ENCODE measurements at regions not wholly inside any gene's neighbourhood (a gene's known extent, or its start where the extent isn't known, plus 50 kb on each side); places are given as distances from the start of the nearest gene placed in this dataset.

DNA sequence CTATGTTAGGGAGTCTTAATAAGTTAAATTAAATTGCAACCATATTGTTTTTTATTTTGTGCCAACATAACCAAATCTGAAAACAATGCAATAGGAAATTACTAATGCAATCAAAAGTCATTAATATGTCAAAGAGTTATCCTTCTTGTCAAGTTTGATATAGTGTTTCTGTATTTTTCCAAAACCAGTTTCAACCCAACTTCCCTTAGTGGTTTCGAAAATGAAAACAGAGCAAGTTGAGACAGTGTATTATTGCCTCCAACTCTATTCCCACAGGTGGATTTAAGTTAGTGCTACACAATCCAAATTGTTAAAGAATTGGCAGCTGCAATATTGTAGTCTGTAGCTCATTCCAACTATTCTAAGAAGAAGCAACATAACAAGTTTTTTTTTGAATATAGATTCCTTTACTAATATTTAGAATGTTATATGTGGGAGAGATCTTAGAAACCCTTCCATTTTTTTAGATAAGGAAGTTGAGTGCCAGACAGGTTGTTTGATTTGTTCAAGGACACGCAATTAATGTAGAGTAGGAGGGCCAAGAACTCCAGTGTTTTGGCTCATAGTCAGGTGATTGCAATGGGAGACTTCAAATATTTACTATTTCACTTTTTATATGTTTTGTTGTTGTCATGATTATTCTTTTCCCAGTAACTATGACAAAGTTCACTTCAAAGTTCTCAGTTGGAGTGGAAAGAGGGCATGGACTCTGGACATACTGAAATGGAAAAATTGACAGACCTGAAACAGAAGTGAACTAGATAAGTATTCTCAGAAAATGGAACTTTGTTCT is 282.4 kb upstream of the HSF2 start:
- TF ChIP-seq CEBPB (IDR thresholded peaks at IDR 0.05) (no peak), EP300 (IDR thresholded peaks at IDR 0.05; ENCODE audit: borderline replicate concordance) (no peak), YY1 (IDR thresholded peaks at IDR 0.05; ENCODE audit: low read depth) (no peak), TCF12 (IDR thresholded peaks at IDR 0.05; ENCODE audit: low read depth) (no peak)
- TF ChIP-seq, protein P1, sequence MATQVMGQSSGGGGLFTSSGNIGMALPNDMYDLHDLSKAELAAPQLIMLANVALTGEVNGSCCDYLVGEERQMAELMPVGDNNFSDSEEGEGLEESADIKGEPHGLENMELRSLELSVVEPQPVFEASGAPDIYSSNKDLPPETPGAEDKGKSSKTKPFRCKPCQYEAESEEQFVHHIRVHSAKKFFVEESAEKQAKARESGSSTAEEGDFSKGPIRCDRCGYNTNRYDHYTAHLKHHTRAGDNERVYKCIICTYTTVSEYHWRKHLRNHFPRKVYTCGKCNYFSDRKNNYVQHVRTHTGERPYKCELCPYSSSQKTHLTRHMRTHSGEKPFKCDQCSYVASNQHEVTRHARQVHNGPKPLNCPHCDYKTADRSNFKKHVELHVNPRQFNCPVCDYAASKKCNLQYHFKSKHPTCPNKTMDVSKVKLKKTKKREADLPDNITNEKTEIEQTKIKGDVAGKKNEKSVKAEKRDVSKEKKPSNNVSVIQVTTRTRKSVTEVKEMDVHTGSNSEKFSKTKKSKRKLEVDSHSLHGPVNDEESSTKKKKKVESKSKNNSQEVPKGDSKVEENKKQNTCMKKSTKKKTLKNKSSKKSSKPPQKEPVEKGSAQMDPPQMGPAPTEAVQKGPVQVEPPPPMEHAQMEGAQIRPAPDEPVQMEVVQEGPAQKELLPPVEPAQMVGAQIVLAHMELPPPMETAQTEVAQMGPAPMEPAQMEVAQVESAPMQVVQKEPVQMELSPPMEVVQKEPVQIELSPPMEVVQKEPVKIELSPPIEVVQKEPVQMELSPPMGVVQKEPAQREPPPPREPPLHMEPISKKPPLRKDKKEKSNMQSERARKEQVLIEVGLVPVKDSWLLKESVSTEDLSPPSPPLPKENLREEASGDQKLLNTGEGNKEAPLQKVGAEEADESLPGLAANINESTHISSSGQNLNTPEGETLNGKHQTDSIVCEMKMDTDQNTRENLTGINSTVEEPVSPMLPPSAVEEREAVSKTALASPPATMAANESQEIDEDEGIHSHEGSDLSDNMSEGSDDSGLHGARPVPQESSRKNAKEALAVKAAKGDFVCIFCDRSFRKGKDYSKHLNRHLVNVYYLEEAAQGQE (IDR thresholded peaks at IDR 0.05; ENCODE audit: low read depth): no peak

Data from Ishikawa (cell line).